Activated T-helper 9 cell treated with anti-CD3 and anti-CD28 coated beads, Interleukin-2, amount 50 U/mL, for 16 hours (primary cell): ENCODE measurements at regions not wholly inside any gene's neighbourhood (a gene's known extent, or its start where the extent isn't known, plus 50 kb on each side); places are given as distances from the start of the nearest gene placed in this dataset.

Source experiments
- DNase-seq: peaks from one replicate; pipeline ENCODE4 v3.0.0-alpha.2; 2020; ENCODE audit warnings: low read depth

- no peak for DNase-seq
Measured at GRCh38 chr9:113787871-113788270, 88.2 kb upstream of the ZNF618 start.

- no peak for DNase-seq
Measured at GRCh38 chr9:113788616-113789330, 87.3 kb upstream of the ZNF618 start.

- DNase-seq, result no peak
Measured at GRCh38 chr9:113790093-113790492, 86.0 kb upstream of the ZNF618 start.

- DNase-seq, result no peak
Measured at GRCh38 chr9:113793558-113793957, 82.6 kb upstream of the ZNF618 start.

- DNase-seq, result no peak
Measured at GRCh38 chr9:113794721-113795120, 81.4 kb upstream of the ZNF618 start.

DNA sequence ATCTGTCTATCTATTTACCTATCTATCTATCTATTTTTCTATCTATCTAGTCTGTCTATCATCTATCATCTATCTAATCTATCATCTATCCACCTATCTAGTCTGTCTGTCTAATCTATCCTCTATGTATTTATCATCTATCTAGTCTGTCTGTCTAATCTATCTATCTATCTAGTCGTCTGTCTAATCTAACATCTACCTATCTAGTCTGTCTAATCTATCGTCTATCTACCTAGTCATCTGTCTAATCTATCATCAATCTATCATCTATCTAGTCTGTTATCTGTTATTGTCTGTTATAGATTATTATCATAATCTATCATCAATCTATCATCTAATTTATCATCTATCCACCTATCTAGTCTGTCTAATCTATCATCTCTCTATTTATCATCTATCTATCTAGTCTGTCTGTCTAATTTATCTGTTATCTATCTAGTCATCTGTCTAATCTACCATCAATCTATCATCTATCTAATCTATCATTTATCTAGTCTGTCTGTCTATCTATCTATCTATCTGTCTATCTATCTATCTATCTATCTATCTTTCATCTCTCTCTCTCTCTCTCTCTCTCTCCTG, 80.2 kb upstream of the ZNF618 start:
- no peak for DNase-seq

GRCh38 chr9:113796646-113797426, 79.3 kb upstream of the ZNF618 start:
- no peak for DNase-seq

DNA sequence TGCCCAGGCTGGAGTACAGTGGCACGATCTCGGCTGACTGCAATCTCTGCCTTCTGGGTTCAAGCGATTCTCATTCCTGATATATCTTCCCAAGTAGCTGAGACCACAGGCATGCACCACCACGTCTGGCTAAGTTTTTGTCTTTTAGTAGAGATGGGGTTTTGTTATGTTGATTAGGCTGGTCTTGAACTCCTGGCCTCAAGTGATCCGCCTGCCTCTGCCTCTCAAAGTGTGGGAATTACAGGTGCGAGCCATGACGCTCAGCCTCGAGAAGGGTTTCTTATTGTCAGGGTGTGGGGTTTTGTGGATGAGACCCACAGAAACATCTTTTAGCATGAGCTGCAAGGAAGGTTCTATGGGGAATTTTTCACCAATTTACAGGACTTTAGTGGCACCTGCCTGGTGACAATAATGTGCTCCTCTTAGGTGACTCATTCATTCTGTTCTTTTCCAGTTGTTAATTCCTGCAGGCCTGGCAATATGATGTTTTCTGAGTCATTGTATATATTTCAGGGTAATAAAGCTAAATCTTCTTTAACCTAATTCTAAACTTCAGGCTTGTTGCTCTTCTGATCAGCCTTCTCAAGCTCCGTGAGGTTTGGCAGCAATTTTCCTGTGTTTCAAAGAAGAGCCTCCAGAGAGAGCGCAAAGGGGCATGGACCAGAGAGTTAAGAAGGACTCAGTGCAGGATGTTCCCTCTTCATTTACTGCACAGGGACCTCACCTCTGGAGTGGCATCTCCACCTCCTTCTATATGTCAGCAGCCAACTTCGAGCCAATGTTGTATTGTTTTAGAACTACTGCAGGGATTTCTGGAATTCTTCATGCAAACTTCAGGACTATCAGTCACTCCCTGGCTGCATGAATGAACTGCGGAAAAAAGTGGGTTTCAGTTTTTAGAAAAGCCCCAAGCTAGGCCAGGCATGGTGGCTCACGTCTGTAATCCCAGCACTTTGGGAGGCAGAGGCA, 77.8 kb upstream of the ZNF618 start:
- DNase-seq, result no peak

DNA sequence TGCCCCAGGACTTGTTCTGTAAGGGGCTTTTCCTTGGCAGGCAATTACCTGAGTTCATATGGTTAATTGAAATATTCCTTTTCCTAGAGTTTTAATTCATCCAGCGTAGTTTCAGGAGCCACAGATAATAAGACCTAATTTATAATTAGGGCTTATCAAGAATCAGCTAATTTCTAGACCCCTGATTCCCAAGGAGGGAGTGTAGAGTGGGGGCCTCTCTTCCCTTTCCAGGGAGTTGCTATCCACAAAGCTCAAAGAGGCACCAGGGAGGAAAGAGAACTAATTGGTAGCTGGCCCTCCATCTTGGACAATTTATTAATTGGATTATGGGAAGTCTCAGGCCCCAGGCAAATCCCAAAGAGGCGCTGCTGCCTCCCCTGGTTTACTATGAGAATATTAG, 75.8 kb upstream of the ZNF618 start:
- DNase-seq, result no peak

DNA sequence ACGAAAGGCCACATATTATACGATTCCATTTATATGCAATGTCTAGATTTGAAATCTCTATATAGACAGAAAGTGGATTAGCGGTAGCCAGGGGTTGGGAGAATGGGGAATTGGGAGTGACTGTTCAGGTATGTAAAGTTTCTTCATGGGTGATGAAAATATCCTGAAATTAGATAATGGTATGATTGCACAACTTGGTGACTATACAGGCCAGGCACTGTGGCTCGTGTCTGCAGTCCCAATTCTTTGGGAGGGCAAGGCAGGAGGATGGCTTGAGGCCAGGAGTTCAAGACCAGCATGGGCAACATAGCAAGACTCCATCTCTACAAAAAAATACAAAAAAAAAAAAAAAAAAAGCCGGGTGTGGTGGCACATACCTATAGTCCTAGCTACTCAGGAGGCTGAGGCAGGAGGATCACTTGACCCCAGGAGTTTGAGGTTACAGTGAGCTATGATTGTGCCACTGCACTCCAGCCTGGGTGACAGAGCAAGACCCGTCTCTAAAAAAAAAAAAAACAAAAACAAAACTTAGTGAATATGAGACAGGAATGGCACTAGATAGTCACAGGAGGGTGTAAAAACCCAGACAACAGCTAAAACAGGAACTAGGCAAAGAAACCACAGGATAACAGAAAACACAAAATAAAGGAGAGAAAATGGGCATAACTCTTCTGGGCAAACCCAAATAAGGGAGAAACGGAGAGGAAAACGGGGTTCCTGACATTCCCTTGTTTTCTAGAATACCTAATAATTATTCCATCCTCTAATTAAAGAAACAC, 72.1 kb upstream of the ZNF618 start:
- no peak for DNase-seq

DNA sequence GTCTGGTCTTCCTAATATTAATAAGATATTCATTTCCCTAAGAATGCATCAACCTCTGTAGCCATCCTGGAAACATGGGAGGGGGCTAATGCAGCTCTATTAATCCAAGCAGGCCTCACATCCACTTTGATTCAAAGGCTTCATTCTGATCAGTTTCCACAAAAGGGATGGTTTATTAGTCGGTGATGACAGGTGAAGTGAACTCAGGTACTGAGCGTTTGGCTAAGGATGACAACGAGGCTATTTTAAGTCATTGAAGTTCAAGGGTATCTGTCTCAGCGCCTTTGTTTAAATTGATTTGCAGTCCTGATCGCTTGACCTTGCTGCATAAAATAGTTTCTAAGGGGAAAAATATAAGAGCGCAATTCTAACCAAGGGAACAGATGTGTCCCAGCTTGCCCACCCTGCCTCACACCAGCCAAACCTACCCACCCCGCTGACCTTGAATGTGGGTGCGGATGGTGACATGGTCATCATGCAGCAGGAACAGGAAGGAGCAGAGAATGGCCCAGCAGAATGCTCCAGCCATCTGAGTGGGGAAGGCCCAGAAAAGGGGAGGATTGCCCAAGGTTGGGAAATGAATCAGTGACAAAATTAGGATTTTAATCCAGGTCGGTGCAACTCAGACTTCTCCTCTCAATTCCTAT, 70.5 kb upstream of the ZNF618 start:
- no peak for DNase-seq

- DNase-seq, result no peak
Measured at GRCh38 chr9:113807173-113808061, 68.7 kb upstream of the ZNF618 start.

DNA sequence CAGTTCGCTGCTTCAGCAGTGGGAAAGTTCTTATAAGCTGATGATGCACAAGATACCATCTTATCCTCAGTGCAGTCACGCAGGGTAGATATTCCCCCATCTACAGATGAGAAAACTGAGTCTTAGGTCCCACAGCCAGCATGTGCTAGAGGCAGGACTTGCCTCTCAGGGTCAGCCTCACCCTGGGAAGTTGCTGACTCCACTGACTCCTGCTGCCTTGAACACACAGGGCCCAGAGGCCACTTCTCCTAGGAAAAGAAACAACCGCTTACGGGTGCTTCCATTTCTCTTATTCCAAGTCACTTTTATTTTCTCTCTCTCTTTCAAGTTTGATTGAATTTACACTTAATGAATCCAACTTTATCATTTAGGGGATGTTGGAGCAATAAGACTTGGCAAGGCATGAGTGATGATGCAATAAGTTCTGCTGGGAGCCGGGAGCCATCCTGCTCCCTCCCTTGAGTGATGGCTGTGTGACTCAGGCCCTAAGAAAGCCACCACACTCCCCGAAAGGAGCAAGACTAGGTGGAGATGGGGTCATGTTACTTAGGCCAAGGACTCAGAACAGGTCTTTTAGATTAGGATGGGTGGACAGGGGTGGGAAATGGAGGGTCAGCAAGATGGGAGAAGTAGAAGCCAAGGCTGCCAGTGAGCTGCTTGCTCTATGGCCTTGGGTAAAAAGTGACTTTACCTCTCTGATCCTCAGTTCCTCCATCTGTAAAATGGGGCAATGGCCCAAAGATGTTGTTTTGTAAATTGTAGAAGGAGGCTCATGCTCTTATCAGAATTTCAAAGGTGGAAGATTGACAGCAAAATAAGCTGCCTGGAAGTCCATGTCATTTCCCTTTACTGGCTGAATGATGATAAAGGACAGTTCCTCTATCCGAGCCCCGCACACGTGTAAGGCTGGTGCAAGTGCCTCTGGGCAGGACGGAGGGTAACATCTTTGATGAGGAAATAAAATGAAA, 67.4 kb upstream of the ZNF618 start:
- no peak for DNase-seq

DNA sequence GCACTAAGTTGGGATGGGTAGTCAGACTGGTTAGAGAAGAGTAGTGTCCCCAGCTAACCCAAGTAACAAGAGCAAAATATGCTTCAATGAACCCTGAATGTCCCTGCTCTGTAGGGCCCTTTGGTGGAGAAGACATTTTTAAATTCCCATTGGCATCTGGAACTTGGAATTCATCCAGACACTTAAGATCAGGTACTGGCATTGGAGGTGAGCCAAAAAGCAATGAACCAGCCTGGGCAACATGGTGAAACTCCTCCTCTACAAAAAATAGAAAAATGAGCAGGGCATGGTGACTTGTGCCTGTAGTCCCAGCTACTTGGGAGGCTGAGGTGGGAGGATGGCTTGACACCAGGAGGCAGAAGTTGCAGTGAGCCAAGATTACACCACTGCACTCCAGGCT, 58.9 kb upstream of the ZNF618 start:
- DNase-seq, result no peak

DNA sequence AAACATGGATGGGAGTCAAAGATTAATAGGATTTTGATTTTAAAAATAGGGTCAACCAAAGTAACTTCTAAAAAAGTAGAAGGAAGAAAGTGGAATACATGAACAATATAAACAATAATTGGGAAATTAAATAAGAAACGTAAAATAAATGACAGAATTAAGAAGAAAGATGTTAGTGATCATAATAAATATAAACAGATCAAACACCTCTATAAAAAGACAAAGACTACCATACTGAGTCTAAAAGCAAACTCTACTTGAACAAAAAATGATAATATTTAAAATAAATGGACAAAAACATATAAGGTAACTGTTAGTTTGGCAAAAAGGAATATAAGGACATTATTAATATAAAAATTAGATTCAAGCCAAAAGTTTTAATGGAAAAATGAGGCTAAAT, 57.7 kb upstream of the ZNF618 start:
- DNase-seq, result no peak

DNA sequence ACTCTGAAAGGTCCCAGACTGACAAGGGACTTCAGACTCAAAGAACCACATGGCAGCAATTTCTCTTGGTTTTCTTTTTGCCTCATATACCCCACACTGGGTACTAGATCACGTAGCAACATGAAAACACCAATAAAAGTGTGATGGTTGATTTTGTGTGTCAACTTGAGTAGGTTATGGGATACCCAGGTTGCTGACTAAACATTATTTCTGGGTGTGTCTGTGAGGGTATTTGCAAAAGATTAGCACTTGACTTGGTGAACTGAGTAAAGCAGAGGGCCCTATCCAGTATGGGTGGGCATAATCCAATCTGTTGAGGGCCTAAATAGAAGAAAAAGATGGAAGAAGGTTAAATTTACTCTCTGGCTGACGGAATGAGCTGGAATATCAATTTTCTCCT, 53.8 kb upstream of the ZNF618 start:
- no peak for DNase-seq

DNA sequence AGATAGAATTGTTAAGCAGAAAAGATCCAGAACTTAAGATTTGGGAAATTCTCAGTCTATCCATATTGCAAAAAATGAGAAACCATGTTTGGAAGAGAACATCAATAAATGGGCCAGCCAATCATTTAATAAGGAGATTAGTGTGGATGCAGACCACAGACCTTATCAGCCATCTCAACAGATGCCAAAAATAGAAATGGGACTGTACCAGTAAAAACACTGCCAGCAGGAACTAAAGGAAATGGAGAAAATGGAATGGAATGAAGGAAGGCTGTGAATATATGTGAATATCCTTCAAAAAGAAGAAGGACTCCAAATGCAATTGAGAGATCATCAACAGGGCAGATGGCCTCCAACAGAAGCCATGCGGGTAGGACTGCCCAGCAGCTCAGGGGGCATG, 52.7 kb upstream of the ZNF618 start:
- DNase-seq, result no peak
